ENCODE measurements at regions not wholly inside any gene's neighbourhood (a gene's known extent, or its start where the extent isn't known, plus 50 kb on each side); places are given as distances from the start of the nearest gene placed in this dataset.

DNA sequence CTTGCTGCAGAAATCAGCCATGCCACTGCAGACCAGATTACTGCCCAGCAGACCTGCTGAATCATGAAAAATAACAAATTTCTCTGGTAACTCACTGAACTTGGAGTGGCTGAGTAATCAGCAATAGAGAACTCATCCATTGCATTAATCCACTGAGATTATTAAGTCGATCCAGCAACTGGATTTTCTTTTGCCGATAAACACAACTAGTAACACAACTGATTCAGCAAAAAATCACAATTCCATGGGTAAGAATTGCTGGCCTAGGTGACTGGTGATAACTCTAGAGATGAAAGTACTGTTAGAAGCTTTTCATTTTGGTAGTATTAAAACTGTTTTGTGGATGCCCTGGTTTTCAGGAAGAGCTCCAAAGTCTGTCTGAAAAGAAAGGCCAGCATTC is 214.5 kb downstream of the ETV1 start:
- no peak for DNase-seq
- Mint-ChIP-seq H3K36me3 (ENCODE audit: insufficient read depth, unreplicated experiment) (peaks cover 6% of the 10 kb centered on the region), H3K9me3 (ENCODE audit: low read depth, unreplicated experiment) (no peaks in the 10 kb centered on the region), H3K27ac (ENCODE audit: unreplicated experiment) (no peak overlapping the region), H3K4me3 (ENCODE audit: low read depth, unreplicated experiment) (no peak overlapping the region), H3K27me3 (ENCODE audit: unreplicated experiment) (no peaks in the 10 kb centered on the region), H3K4me1 (ENCODE audit: low read depth, unreplicated experiment) (peaks cover 17% of the 10 kb centered on the region)
- CTCF ChIA-PET, result interaction anchor here (0.7 kb wide), 1 partner anchor 185 kb away, joined by 3 read pairs; no protein-coding TSS in a partner anchor
- intact Hi-C loops (cut with micrococcal nuclease; ENCODE audit: unreplicated experiment), result no loop called here
- no TSS peak for BruUV-seq (replicated peaks)
- TF ChIP-seq, protein P1, sequence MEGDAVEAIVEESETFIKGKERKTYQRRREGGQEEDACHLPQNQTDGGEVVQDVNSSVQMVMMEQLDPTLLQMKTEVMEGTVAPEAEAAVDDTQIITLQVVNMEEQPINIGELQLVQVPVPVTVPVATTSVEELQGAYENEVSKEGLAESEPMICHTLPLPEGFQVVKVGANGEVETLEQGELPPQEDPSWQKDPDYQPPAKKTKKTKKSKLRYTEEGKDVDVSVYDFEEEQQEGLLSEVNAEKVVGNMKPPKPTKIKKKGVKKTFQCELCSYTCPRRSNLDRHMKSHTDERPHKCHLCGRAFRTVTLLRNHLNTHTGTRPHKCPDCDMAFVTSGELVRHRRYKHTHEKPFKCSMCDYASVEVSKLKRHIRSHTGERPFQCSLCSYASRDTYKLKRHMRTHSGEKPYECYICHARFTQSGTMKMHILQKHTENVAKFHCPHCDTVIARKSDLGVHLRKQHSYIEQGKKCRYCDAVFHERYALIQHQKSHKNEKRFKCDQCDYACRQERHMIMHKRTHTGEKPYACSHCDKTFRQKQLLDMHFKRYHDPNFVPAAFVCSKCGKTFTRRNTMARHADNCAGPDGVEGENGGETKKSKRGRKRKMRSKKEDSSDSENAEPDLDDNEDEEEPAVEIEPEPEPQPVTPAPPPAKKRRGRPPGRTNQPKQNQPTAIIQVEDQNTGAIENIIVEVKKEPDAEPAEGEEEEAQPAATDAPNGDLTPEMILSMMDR (IDR thresholded peaks at IDR 0.05; ENCODE audit: unreplicated experiment), result no peak

DNA sequence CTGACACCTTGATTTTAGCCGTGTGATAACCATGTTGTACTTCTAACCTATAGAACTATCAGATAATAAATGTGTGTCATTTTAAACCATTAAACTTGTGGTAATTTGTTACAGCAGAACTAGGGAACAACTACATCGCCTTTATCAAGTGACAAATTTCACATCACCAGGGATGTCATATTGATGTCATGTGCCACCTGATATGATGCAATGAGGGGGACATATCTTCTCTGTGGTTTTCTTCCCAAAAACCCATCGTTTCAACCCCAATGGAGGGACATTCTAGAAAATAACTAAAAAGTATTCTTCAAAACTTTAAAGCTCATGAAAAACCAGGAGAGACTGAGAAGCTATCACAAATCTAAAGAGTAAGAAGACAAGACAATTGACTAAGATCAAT is 212.2 kb downstream of the ETV1 start:
- no peak for DNase-seq
- peaks cover 6% of the 10 kb centered on the region for H3K36me3 Mint-ChIP-seq (ENCODE audit: insufficient read depth, unreplicated experiment)
- CTCF ChIA-PET, result no interaction called here
- no peaks in the 10 kb centered on the region for H3K9me3 Mint-ChIP-seq (ENCODE audit: low read depth, unreplicated experiment)
- intact Hi-C loops (cut with micrococcal nuclease; ENCODE audit: unreplicated experiment), result no loop called here
- TF ChIP-seq, protein P1 (IDR thresholded peaks at IDR 0.05; ENCODE audit: unreplicated experiment), result no peak
- peaks cover 29% of the 10 kb centered on the region for H3K4me1 Mint-ChIP-seq (ENCODE audit: low read depth, unreplicated experiment)
- no peaks in the 10 kb centered on the region for H3K27me3 Mint-ChIP-seq (ENCODE audit: unreplicated experiment)
- no TSS peak for BruUV-seq (replicated peaks)
- H3K27ac Mint-ChIP-seq (ENCODE audit: unreplicated experiment), result peak overlapping the region; percentile 2
- H3K4me3 Mint-ChIP-seq (ENCODE audit: low read depth, unreplicated experiment), result no peak overlapping the region

GRCh38 chr7:13778967-13779366 is 210.5 kb downstream of the ETV1 start:
- TF ChIP-seq, protein P1 (IDR thresholded peaks at IDR 0.05; ENCODE audit: unreplicated experiment), result no peak
- Mint-ChIP-seq H3K4me3 (ENCODE audit: low read depth, unreplicated experiment) (no peak overlapping the region), H3K27ac (ENCODE audit: unreplicated experiment) (peak overlapping the region; percentile 56), H3K27me3 (ENCODE audit: unreplicated experiment) (no peaks in the 10 kb centered on the region), H3K4me1 (ENCODE audit: low read depth, unreplicated experiment) (peaks cover 29% of the 10 kb centered on the region), H3K36me3 (ENCODE audit: insufficient read depth, unreplicated experiment) (peaks cover 6% of the 10 kb centered on the region), H3K9me3 (ENCODE audit: low read depth, unreplicated experiment) (no peaks in the 10 kb centered on the region)
- no TSS peak for BruUV-seq (replicated peaks)
- intact Hi-C loops (cut with micrococcal nuclease; ENCODE audit: unreplicated experiment), result no loop called here
- CTCF ChIA-PET, result no interaction called here
- peak; percentile 73 for DNase-seq

DNA sequence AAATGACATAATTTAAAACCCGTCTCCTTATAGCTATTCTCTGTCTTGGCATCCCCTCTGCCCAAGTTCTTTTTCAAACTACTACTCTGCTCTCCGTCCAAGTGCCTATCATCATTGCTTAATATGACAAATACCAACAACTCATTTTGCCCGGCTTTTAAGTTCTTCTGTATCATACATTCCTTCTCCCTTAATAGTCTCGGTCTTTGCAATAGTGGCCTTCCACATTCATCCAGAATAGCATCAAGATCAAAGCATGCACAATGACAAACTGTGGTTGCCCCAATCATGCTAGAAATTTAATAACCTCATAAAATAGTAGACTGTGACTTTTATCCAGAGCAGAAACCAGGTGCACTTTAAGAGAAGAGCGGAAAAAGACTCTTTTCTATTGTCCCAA is 198.9 kb downstream of the ETV1 start:
- CTCF ChIA-PET, result interaction anchor here (0.7 kb wide), 1 partner anchor 334 kb away, joined by 3 read pairs; no protein-coding TSS in a partner anchor
- no peaks in the 10 kb centered on the region for H3K4me1 Mint-ChIP-seq (ENCODE audit: low read depth, unreplicated experiment)

More for the DNA sequence above, 198.9 kb downstream of the ETV1 start:
- TF ChIP-seq, protein P1 (IDR thresholded peaks at IDR 0.05; ENCODE audit: unreplicated experiment), result no peak
- no peak for DNase-seq
- Mint-ChIP-seq H3K27me3 (ENCODE audit: unreplicated experiment) (no peaks in the 10 kb centered on the region), H3K36me3 (ENCODE audit: insufficient read depth, unreplicated experiment) (no peaks in the 10 kb centered on the region), H3K9me3 (ENCODE audit: low read depth, unreplicated experiment) (no peaks in the 10 kb centered on the region), H3K27ac (ENCODE audit: unreplicated experiment) (no peak overlapping the region), H3K4me3 (ENCODE audit: low read depth, unreplicated experiment) (no peak overlapping the region)
- intact Hi-C loops (cut with micrococcal nuclease; ENCODE audit: unreplicated experiment), result loop anchor here (5.0 kb wide), 1 partner anchor 132 kb away; no protein-coding TSS in a partner anchor
- no TSS peak for BruUV-seq (replicated peaks)
